ENCODE measurements at regions not wholly inside any gene's neighbourhood (a gene's known extent, or its start where the extent isn't known, plus 50 kb on each side); places are given as distances from the start of the nearest gene placed in this dataset.

DNA sequence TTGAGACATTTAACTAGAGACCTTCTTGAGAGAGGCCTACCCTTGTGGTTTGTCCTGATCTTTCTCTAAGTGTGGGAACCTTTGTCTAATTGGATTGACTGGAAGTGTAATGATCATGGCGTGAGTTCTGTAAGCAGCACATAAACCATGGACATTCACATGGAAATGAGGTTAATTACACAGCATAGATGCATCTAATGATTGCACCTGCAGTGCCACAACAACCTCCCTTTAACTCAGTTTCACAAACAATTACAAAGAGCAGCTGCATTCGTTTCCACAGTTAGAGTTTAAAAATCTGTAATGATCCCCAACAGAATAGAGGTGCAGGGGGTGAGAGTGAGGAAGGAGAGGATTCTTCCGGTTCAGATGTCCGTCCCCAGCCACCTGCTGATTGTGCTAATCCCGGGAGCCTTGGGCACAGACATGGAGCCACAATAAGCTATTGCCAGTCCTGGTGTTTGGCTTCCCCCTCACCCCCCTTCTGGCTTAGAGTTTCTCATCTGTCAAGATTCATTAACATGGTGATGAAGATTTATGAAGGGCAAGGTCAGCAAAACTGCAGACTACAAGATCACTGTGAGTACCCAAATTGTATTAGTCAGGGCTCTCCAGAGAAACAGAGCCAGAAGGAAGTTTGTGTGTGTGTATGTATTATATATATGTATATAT is 659.2 kb upstream of the SOX9 start:
- intact Hi-C loops (cut with micrococcal nuclease) = no loop called here
- ATAC-seq (ENCODE audit: low read depth) = no peak
- TF ChIP-seq, protein P1, sequence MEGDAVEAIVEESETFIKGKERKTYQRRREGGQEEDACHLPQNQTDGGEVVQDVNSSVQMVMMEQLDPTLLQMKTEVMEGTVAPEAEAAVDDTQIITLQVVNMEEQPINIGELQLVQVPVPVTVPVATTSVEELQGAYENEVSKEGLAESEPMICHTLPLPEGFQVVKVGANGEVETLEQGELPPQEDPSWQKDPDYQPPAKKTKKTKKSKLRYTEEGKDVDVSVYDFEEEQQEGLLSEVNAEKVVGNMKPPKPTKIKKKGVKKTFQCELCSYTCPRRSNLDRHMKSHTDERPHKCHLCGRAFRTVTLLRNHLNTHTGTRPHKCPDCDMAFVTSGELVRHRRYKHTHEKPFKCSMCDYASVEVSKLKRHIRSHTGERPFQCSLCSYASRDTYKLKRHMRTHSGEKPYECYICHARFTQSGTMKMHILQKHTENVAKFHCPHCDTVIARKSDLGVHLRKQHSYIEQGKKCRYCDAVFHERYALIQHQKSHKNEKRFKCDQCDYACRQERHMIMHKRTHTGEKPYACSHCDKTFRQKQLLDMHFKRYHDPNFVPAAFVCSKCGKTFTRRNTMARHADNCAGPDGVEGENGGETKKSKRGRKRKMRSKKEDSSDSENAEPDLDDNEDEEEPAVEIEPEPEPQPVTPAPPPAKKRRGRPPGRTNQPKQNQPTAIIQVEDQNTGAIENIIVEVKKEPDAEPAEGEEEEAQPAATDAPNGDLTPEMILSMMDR (IDR thresholded peaks at IDR 0.05) = no peak
- TF ChIP-seq EZH2 (IDR thresholded peaks at IDR 0.05; ENCODE audit: borderline replicate concordance, insufficient read depth, low read depth, low read length, poor library complexity, severe bottlenecking) = no peak
- Histone ChIP-seq H3K9ac (ENCODE audit: low read length) (no peak overlapping the region), H3K9me3 (ENCODE audit: control extremely low read depth in 1 of 3, control insufficient read depth in 2 of 3, insufficient read depth in 1 of 3, low read length in 2 of 3) (no peaks in the 10 kb centered on the region), H3K4me1 (ENCODE audit: control insufficient read depth in 2 of 2, insufficient read depth in 2 of 2, low read length in 2 of 2) (no peaks in the 10 kb centered on the region), H2AFZ (ENCODE audit: insufficient read depth, low read depth, low read length, poor library complexity, severe bottlenecking) (no peak overlapping the region), H4K20me1 (ENCODE audit: control insufficient read depth, insufficient read depth, low read length, poor library complexity, severe bottlenecking) (no peaks in the 10 kb centered on the region), H3K36me3 (replicated peaks in 1 of 2; ENCODE audit: control extremely low read depth in 1 of 2, control insufficient read depth in 1 of 2, extremely low read depth in 1 of 2, insufficient read depth in 2 of 2, low read length in 1 of 2) (no peaks in the 10 kb centered on the region), H3K27me3 (replicated peaks in 1 of 4; ENCODE audit: control extremely low read depth in 1 of 4, control insufficient read depth in 3 of 4, insufficient read depth in 4 of 4, low read length in 3 of 4) (no peaks in the 10 kb centered on the region), H3K4me2 (replicated peaks; ENCODE audit: low read depth, low read length, poor library complexity, severe bottlenecking) (no peak overlapping the region), H3K79me2 (ENCODE audit: control insufficient read depth, insufficient read depth, low read length) (no peaks in the 10 kb centered on the region), H3K4me3 (ENCODE audit: control extremely low read depth in 1 of 5, extremely low read depth in 1 of 5, insufficient read depth in 1 of 5, low read depth in 2 of 5, low read length in 4 of 5) (no peak overlapping the region), H3K27ac (ENCODE audit: low read length in 2 of 2) (no peak overlapping the region)
- Mint-ChIP-seq H3K4me3 (no peak overlapping the region), H3K9me3 (ENCODE audit: insufficient read depth) (no peaks in the 10 kb centered on the region), H3K4me1 (no peaks in the 10 kb centered on the region), H3K27me3 (no peaks in the 10 kb centered on the region), H3K27ac (no peak overlapping the region)
- DNase-seq = no peak
- 100% methylated on average over 3 of the region's 5 CpGs for WGBS (ENCODE audit: insufficient coverage)
- POLR2A ChIA-PET = no interaction called here
- CTCF ChIA-PET = no interaction called here

DNA sequence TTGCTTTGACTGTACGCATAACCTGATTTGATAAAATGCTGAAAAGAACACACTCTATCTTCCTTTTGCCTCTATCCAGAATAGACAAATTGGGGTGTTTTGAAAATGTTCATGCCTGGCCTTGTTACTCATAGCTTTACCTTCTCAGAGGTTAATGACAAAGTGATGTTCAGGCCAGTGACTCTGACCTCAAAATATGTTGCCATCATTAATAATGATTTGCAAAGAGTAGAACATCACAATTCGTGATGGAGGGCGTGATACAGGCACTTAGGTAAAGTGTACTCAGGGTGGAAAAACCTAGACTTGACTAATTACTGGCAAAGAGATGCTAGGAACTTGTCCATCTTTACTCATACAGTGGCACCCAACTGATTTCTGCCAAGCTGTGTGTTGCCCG is 656.6 kb upstream of the SOX9 start:
- TF ChIP-seq, protein P1 (IDR thresholded peaks at IDR 0.05) = no peak
- TF ChIP-seq EZH2 (IDR thresholded peaks at IDR 0.05; ENCODE audit: borderline replicate concordance, insufficient read depth, low read depth, low read length, poor library complexity, severe bottlenecking) = no peak
- Mint-ChIP-seq H3K9me3 (ENCODE audit: insufficient read depth) (no peaks in the 10 kb centered on the region), H3K27ac (no peak overlapping the region), H3K4me1 (no peaks in the 10 kb centered on the region), H3K27me3 (no peaks in the 10 kb centered on the region), H3K4me3 (no peak overlapping the region)
- Histone ChIP-seq H3K9me3 (ENCODE audit: control extremely low read depth in 1 of 3, control insufficient read depth in 2 of 3, insufficient read depth in 1 of 3, low read length in 2 of 3) (no peaks in the 10 kb centered on the region), H3K4me2 (replicated peaks; ENCODE audit: low read depth, low read length, poor library complexity, severe bottlenecking) (no peak overlapping the region), H2AFZ (ENCODE audit: insufficient read depth, low read depth, low read length, poor library complexity, severe bottlenecking) (no peak overlapping the region), H3K9ac (ENCODE audit: low read length) (no peak overlapping the region), H3K4me1 (ENCODE audit: control insufficient read depth in 2 of 2, insufficient read depth in 2 of 2, low read length in 2 of 2) (no peaks in the 10 kb centered on the region), H4K20me1 (ENCODE audit: control insufficient read depth, insufficient read depth, low read length, poor library complexity, severe bottlenecking) (no peaks in the 10 kb centered on the region), H3K4me3 (ENCODE audit: control extremely low read depth in 1 of 5, extremely low read depth in 1 of 5, insufficient read depth in 1 of 5, low read depth in 2 of 5, low read length in 4 of 5) (no peak overlapping the region), H3K79me2 (ENCODE audit: control insufficient read depth, insufficient read depth, low read length) (no peaks in the 10 kb centered on the region), H3K27me3 (replicated peaks in 1 of 4; ENCODE audit: control extremely low read depth in 1 of 4, control insufficient read depth in 3 of 4, insufficient read depth in 4 of 4, low read length in 3 of 4) (no peaks in the 10 kb centered on the region), H3K27ac (ENCODE audit: low read length in 2 of 2) (no peak overlapping the region), H3K36me3 (replicated peaks in 1 of 2; ENCODE audit: control extremely low read depth in 1 of 2, control insufficient read depth in 1 of 2, extremely low read depth in 1 of 2, insufficient read depth in 2 of 2, low read length in 1 of 2) (no peaks in the 10 kb centered on the region)
- ATAC-seq (ENCODE audit: low read depth) (no peak), DNase-seq (no peak)
- intact Hi-C loops (cut with micrococcal nuclease) = no loop called here
- CTCF ChIA-PET = no interaction called here
- POLR2A ChIA-PET = no interaction called here
- 100% methylated on average over 1 of the region's 4 CpGs for WGBS (ENCODE audit: insufficient coverage)

Measured in B cell (primary cell).